ENCODE measurements at regions not wholly inside any gene's neighbourhood (a gene's known extent, or its start where the extent isn't known, plus 50 kb on each side); places are given as distances from the start of the nearest gene placed in this dataset.
"Not testable (repeated sequence)": the region's sequence is repeated elsewhere in the genome, so short reads cannot be mapped to it uniquely, and the experiment has no call there.

- DNase-seq: not testable (repeated sequence)
These were observed 61.1 kb downstream of the DEFB131A start for GRCh38 chr4:9505341-9505740.

GRCh38 chr4:9506672-9507071 lies 62.5 kb downstream of the DEFB131A start:
- not testable (repeated sequence) for DNase-seq

GRCh38 chr4:9512941-9513340 lies 68.7 kb downstream of the DEFB131A start:
- DNase-seq: not testable (repeated sequence)

- DNase-seq: peak; percentile 31
These were observed 75.4 kb downstream of the DEFB131A start for GRCh38 chr4:9519631-9520030.

GRCh38 chr4:9522903-9523302 lies 78.7 kb downstream of the DEFB131A start:
- not testable (repeated sequence) for DNase-seq

- not testable (repeated sequence) for DNase-seq
These were observed 80.2 kb downstream of the DEFB131A start for GRCh38 chr4:9524406-9524805.

- peak; percentile 88 for DNase-seq
These were observed 88.1 kb downstream of the DEFB131A start for GRCh38 chr4:9532134-9532862.

- DNase-seq: not testable (repeated sequence)
These were observed 88.6 kb downstream of the DEFB131A start for GRCh38 chr4:9532863-9533192.

GRCh38 chr4:9537101-9537500 lies 92.9 kb downstream of the DEFB131A start:
- not testable (repeated sequence) for DNase-seq

GRCh38 chr4:9539939-9540520 lies 95.8 kb downstream of the DEFB131A start:
- DNase-seq: not testable (repeated sequence)

- DNase-seq: not testable (repeated sequence)
These were observed 97.2 kb downstream of the DEFB131A start for GRCh38 chr4:9541388-9541915.

- DNase-seq: not testable (repeated sequence)
These were observed 100.6 kb downstream of the DEFB131A start for GRCh38 chr4:9544851-9545250.

GRCh38 chr4:9547470-9547869 lies 103.3 kb downstream of the DEFB131A start:
- DNase-seq: not testable (repeated sequence)

- not testable (repeated sequence) for DNase-seq
These were observed 111.9 kb downstream of the DEFB131A start for GRCh38 chr4:9556076-9556475.

GRCh38 chr4:9577869-9578268 lies 133.7 kb downstream of the DEFB131A start:
- not testable (repeated sequence) for DNase-seq

GRCh38 chr4:9582880-9583279 lies 138.7 kb downstream of the DEFB131A start:
- not testable (repeated sequence) for DNase-seq

- no peak for DNase-seq
These were observed 147.8 kb downstream of the DEFB131A start for GRCh38 chr4:9592010-9592409.

GRCh38 chr4:9594948-9595347 lies 150.7 kb downstream of the DEFB131A start:
- no peak for DNase-seq

- DNase-seq: not testable (repeated sequence)
These were observed 151.3 kb downstream of the DEFB131A start for GRCh38 chr4:9595531-9595930.

GRCh38 chr4:9599266-9599665 lies 155.1 kb downstream of the DEFB131A start:
- DNase-seq: no peak

GRCh38 chr4:9600246-9600645 lies 156.0 kb downstream of the DEFB131A start:
- no peak for DNase-seq

- no peak for DNase-seq
These were observed 158.2 kb downstream of the DEFB131A start for GRCh38 chr4:9602389-9602914.

- peak; percentile 80 for DNase-seq
These were observed 160.0 kb downstream of the DEFB131A start for GRCh38 chr4:9604031-9604892.
